NCI-H2196 (cell line): ENCODE measurements at regions not wholly inside any gene's neighbourhood (a gene's known extent, or its start where the extent isn't known, plus 50 kb on each side); places are given as distances from the start of the nearest gene placed in this dataset.

Experiments used
- DNase-seq: peaks from one replicate; lab custom pipeline; 2025; ENCODE audit not compliant: unreplicated experiment; lab: John Stamatoyannopoulos, UW

DNA sequence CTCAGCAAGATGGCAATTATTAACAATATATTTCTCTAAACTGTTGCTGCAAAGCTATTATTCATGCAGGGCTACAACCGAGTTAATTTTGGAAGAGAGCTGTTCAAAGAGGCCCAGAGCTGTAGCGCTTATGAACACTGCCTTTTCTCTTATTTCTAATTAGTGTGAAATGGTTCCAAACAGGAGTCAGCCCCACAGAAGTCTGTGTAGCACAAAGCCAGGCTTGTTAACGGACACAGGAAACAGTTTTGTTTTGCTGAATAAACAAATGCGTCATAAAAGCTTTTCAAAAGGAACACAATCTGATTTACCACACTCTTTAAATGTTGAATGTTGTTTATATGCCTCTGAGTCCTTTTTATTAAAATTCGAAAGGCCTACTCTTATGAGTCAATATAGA lies 396.5 kb downstream of the ANXA1 start:
- DNase-seq, result no peak

DNA sequence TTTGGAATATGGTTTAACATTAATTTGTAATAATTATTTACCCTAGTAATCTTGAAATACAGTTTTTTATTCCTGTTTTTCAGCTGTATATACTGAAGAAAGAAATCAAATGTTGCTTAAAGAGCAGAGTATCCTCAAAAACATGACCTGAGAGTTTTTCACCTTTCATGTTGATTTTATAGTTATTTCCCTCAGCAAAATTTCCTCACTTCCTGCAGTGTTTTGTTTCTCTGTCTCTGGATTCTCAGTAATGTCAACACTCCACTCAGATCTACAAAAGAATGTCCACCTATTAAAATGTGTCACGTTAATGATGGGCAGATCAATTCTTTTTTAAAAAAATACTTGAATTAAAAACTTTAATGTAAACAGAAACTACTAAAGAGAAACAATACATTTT lies 398.3 kb downstream of the ANXA1 start:
- DNase-seq, result no peak

DNA sequence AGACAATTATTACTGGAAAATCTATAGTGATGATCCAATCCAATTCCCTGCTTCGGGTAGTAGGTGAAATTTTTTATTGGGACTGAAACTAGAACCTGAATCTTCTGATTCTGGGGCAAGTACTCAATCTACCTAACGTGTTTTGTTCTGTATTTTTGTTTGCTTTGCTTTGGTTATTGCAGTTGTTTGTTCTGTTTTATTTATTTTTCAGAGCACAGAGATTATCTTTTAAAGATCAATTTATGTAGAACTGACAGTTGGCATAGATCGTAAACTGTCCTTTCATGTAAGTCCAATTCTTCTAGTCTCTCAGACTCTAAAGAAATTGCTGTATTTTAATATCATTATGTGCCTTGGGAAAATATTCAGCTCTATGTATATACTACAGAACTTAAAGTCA lies 401.6 kb downstream of the ANXA1 start:
- no peak for DNase-seq

GRCh38 chr9:73558471-73558870 lies 406.8 kb downstream of the ANXA1 start:
- DNase-seq, result no peak

DNA sequence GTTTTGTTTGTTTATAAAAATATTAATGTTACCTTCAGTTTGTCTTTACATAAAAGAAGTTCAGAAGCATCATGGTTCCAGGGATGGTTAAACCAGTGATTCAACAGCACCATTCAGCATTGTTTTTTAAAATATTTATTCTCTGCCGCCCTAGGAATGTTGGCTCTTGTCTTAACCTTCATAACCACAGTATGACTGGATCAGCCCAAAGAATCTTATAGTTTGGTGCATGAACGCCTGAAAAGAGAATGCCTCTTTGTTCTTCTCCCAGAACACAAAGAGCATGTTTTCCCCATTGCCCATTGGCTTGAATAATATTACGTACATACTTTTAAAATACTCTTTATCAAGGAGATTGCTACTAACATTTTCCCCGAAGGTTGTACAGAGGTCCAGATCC lies 413.4 kb downstream of the ANXA1 start:
- no peak for DNase-seq

- no peak for DNase-seq
Measured at GRCh38 chr9:73565833-73566465, 414.3 kb downstream of the ANXA1 start.

GRCh38 chr9:73566627-73567026 lies 415.0 kb downstream of the ANXA1 start:
- no peak for DNase-seq

- DNase-seq, result no peak
Measured at GRCh38 chr9:73573235-73573634, 421.6 kb downstream of the ANXA1 start.

GRCh38 chr9:73575101-73576060 lies 423.7 kb downstream of the ANXA1 start:
- DNase-seq, result no peak

DNA sequence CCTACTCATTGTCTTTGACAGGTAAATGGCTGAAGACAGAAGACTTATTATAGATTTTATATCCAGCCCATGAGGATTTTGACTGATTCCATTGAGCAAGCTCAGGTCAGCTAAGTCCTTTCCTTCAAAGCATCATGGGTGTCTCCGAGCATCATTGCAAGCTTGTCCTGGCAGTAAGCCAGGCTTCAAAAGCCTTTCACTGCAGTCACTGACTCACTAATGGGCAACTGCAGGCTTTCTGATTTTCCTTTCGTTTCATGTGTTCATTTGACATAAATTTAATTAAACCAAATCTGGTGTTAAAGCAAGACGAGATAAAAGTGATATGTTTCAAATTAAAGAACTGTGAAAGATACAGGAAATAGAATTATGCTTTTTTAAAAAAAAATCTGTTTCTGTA lies 426.2 kb downstream of the ANXA1 start:
- no peak for DNase-seq

DNA sequence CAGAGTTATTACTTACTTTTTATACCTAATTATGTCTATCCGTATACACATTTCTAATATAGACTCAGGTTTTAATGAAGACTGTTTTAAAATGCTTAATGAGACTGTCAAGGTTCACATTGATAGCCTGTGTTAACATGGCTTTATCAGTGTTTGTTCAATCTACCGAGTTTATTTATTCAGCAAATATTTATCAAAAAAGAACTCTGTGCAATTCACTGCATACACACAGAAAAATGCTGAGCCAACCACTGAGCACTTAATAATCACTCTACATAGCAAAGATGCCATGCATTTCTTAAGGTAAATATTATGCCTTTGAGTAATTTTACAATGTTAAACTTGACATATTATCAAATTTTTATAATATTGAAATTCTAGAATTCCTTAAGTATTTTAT lies 428.2 kb downstream of the ANXA1 start:
- DNase-seq, result no peak

DNA sequence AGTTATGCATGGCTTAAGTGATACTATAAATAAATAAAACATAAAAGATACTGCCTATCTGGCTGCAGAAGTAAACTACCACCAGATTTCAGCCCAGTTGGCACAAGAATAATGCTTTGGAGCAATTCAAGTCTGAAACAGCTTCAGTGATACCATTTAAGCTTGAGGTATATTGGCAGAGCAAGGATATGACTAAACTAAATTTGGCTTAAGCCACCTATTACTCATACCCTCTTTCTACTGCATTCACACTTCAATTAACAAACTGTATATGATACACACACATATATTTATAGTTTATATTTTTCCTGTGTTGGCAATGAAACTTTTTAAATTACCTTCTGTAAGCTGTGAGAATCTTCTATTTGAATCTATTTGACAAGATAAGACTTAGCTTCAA lies 431.9 kb downstream of the ANXA1 start:
- DNase-seq, result no peak

DNA sequence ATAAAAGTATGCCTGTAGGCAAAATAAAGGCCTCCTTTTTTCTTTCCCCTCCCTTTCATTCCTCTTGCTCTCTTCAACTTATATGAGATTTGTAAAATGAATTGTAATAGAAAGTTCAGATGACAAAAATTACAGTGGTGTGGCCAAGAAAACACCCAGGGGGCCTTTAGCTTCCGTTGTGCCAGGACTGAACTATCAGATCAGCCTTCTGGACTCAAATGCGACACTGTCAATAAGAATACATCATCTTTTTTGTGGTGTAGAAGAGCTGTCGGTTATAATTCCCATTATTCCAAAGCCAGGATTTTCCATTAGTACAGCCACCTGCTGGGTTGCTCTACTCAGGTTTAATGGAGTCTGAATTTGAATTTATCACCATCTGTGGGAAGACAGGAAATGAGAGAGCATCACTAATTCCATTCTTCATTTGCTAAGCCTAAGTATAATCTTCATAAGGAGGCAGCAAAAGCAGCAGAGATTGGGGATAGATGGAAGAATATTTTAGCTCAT lies 443.4 kb downstream of the ANXA1 start:
- DNase-seq, result no peak

GRCh38 chr9:73596321-73596720 lies 444.7 kb downstream of the ANXA1 start:
- no peak for DNase-seq

GRCh38 chr9:73597039-73597438 lies 445.4 kb downstream of the ANXA1 start:
- no peak for DNase-seq

DNA sequence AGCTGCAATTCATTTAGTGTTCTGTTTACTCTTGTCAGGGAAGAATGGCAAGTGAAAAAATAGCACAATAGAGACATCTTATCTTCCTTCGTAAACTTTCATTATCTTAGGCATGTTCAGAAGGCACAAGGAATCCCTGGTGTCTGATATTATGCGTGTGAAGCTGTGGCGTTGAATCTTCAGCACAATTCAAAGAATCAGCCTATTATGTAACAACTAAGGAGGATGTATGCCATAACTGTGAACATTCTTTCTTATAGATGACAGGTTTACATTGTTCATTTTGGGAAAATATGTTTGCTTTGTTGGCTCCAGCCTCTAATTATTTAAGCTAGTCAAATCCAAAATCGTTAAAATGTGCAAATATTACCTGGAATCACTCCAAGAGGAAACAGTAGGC lies 446.1 kb downstream of the ANXA1 start:
- no peak for DNase-seq

- DNase-seq, result no peak
Measured at GRCh38 chr9:73609381-73609780, 457.7 kb downstream of the ANXA1 start.

GRCh38 chr9:73611032-73611431 lies 459.4 kb downstream of the ANXA1 start:
- DNase-seq, result no peak

DNA sequence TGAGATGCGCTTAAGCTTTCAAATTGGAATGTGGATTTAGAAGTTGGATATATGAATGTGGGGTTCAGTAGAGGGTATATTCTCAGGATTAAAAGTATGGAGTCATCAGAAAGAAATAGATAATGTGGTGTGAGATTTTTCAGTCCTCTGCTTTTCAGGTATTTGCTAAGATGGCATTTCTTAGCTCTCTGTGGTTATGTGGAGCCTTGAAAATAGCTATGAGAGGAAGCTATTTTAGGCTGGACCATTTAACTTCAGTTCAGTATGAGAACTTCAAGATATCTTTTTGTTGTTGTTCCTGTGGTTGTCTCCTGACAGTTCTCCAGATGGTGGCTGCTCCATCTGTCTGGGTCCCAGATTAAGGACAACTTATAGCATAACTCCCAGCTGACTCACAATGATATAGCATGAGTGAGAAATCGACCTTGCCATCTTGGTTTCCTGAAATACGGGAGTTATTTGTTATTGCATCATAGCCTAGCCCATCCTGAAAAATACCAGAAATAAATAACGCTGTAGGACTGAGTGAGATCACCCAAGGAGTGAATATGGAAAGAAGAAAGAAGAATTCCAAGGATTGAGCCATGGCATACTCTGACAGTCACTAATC lies 461.5 kb downstream of the ANXA1 start:
- no peak for DNase-seq

GRCh38 chr9:73615557-73615956 lies 463.9 kb downstream of the ANXA1 start:
- DNase-seq, result no peak

GRCh38 chr9:73617586-73617985 lies 465.9 kb downstream of the ANXA1 start:
- DNase-seq, result no peak

- no peak for DNase-seq
Measured at GRCh38 chr9:73640971-73641370, 489.3 kb downstream of the ANXA1 start.
